ENCODE measurements at regions not wholly inside any gene's neighbourhood (a gene's known extent, or its start where the extent isn't known, plus 50 kb on each side); places are given as distances from the start of the nearest gene placed in this dataset.
A peak's percentile ranks its signal among the peaks of the same experiment; 100 is the strongest.

GRCh38 chr5:40291338-40291737, 388.4 kb upstream of the PTGER4 start:
- TF ChIP-seq CTCF (conservative IDR thresholded peaks at IDR 0.05; ENCODE audit: low read length): no peak
- no peak overlapping the region for H3K4me3 ChIP-seq (ENCODE audit: low read length)
- peak; percentile 19 for DNase-seq (ENCODE audit: low read depth)

- TF ChIP-seq CTCF (conservative IDR thresholded peaks at IDR 0.05; ENCODE audit: low read length): no peak
- H3K4me3 ChIP-seq (ENCODE audit: low read length): no peak overlapping the region
- no peak for DNase-seq (ENCODE audit: low read depth)
These were observed 390.8 kb upstream of the PTGER4 start for GRCh38 chr5:40288800-40289485.

GRCh38 chr5:40284863-40285262, 394.9 kb upstream of the PTGER4 start:
- H3K4me3 ChIP-seq (ENCODE audit: low read length): no peak overlapping the region
- DNase-seq (ENCODE audit: low read depth): no peak

GRCh38 chr5:40278881-40279280, 400.8 kb upstream of the PTGER4 start:
- DNase-seq (ENCODE audit: low read depth): peak; percentile 10
- no peak overlapping the region for H3K4me3 ChIP-seq (ENCODE audit: low read length)
- TF ChIP-seq CTCF (conservative IDR thresholded peaks at IDR 0.05; ENCODE audit: low read length): no peak

More at GRCh38 chr5:40284863-40285262, 394.9 kb upstream of the PTGER4 start:
- no peak for TF ChIP-seq CTCF (conservative IDR thresholded peaks at IDR 0.05; ENCODE audit: low read length)

- H3K4me3 ChIP-seq (ENCODE audit: low read length): no peak overlapping the region
- no peak for TF ChIP-seq CTCF (conservative IDR thresholded peaks at IDR 0.05; ENCODE audit: low read length)
- no peak for DNase-seq (ENCODE audit: low read depth)
These were observed 402.4 kb upstream of the PTGER4 start for GRCh38 chr5:40277161-40277906.

GRCh38 chr5:40276426-40277102, 403.2 kb upstream of the PTGER4 start:
- no peak for DNase-seq (ENCODE audit: low read depth)
- H3K4me3 ChIP-seq (ENCODE audit: low read length): no peak overlapping the region
- no peak for TF ChIP-seq CTCF (conservative IDR thresholded peaks at IDR 0.05; ENCODE audit: low read length)
